IMR-90 (cell line): ENCODE measurements at regions not wholly inside any gene's neighbourhood (a gene's known extent, or its start where the extent isn't known, plus 50 kb on each side); places are given as distances from the start of the nearest gene placed in this dataset.

Experiments
- ELK1 ChIP-seq: fragments of 150-350 bp; IDR thresholded peaks from 2 replicates; pipeline ENCODE4 v1.6.1; 2016; ENCODE audit warnings: low read depth, mild to moderate bottlenecking, low read length, moderate library complexity, borderline replicate concordance
- FOS ChIP-seq: fragments of 150-350 bp; IDR thresholded peaks from 2 replicates; pipeline ENCODE4 v1.6.1; 2016; ENCODE audit warnings: low read depth, low read length
- MXI1 ChIP-seq: IDR thresholded peaks from 2 replicates; pipeline ENCODE4 v1.6.1; 2012; ENCODE audit warnings: low read depth, mild to moderate bottlenecking, low read length, moderate library complexity, borderline replicate concordance
- POLR2A ChIP-seq: IDR thresholded peaks from 2 replicates; pipeline ENCODE4 v1.6.1; 2012; ENCODE audit warnings: mild to moderate bottlenecking, low read depth, low read length
- RAD21 ChIP-seq: IDR thresholded peaks from 2 replicates; pipeline ENCODE4 v1.6.1; 2012; ENCODE audit warnings: low read length, improper control_type of control experiment
- RCOR1 ChIP-seq: IDR thresholded peaks from 2 replicates; pipeline ENCODE4 v1.6.1; 2012; ENCODE audit warnings: mild to moderate bottlenecking, low read length, improper control_type of control experiment; ENCODE audit not compliant: insufficient replicate concordance
- RFX5 ChIP-seq: IDR thresholded peaks from 2 replicates; pipeline ENCODE4 v1.8.0; 2012; ENCODE audit warnings: low read depth, mild to moderate bottlenecking, low read length, moderate library complexity
- SMC3 ChIP-seq: fragments of 150-350 bp; IDR thresholded peaks from 2 replicates; pipeline ENCODE4 v1.6.1; 2016; ENCODE audit warnings: low read depth, mild to moderate bottlenecking, antibody characterized with exemption, low read length, moderate library complexity
- TF ChIP-seq, protein P1 (sequence below): conservative IDR thresholded peaks from 2 replicates; pipeline ENCODE4 v1.5.1; 2012; ENCODE audit warnings: mild to moderate bottlenecking, low read depth, low read length, improper control_type of control experiment
- TF ChIP-seq, protein P2 (sequence below): fragments of 150-350 bp; IDR thresholded peaks from 2 replicates; pipeline ENCODE4 v1.6.1; 2017; ENCODE audit warnings: mild to moderate bottlenecking, antibody characterized with exemption, low read length, low read depth

DNA sequence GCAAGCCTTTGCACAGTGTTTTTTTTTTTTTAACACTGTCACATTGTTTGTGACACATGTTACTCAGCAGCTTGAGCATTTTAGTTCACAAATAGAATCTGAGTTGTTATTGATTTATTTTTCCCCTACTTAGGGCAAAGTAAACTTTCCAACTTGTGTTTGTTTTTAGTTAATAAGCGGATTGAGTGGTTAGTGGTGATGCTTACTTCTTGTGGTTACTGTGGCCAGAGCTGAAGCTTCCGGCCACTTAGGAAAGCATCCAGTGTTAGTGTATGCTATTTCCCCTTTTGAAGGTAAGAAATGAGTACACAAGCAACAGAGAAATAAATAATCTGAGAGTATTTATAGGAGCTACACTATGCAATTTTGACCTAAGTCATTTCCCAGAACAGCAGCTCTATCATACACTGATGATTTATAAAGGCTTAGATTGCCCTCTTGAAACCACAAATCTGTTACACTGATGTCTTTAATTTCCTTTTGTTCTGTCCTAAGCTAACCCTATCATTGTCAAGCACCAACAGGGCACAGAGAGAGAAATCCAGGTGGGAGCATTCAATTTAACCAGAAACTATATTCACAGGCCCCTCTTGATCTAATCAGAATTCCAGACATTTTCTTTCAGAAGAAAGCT is 2464.6 kb downstream of the PCDH7 start:
- TF ChIP-seq, protein P1, sequence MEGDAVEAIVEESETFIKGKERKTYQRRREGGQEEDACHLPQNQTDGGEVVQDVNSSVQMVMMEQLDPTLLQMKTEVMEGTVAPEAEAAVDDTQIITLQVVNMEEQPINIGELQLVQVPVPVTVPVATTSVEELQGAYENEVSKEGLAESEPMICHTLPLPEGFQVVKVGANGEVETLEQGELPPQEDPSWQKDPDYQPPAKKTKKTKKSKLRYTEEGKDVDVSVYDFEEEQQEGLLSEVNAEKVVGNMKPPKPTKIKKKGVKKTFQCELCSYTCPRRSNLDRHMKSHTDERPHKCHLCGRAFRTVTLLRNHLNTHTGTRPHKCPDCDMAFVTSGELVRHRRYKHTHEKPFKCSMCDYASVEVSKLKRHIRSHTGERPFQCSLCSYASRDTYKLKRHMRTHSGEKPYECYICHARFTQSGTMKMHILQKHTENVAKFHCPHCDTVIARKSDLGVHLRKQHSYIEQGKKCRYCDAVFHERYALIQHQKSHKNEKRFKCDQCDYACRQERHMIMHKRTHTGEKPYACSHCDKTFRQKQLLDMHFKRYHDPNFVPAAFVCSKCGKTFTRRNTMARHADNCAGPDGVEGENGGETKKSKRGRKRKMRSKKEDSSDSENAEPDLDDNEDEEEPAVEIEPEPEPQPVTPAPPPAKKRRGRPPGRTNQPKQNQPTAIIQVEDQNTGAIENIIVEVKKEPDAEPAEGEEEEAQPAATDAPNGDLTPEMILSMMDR = no peak
- no peak for TF ChIP-seq POLR2A
- TF ChIP-seq RFX5 = no peak
- TF ChIP-seq RCOR1 = no peak
- no peak for TF ChIP-seq FOS
- TF ChIP-seq MXI1 = no peak
- TF ChIP-seq, protein P2, sequence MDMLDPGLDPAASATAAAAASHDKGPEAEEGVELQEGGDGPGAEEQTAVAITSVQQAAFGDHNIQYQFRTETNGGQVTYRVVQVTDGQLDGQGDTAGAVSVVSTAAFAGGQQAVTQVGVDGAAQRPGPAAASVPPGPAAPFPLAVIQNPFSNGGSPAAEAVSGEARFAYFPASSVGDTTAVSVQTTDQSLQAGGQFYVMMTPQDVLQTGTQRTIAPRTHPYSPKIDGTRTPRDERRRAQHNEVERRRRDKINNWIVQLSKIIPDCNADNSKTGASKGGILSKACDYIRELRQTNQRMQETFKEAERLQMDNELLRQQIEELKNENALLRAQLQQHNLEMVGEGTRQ = no peak
- TF ChIP-seq SMC3 = no peak
- TF ChIP-seq RAD21 = no peak
- no peak for TF ChIP-seq ELK1
